Neural progenitor cell (in vitro differentiated cells): ENCODE measurements at regions not wholly inside any gene's neighbourhood (a gene's known extent, or its start where the extent isn't known, plus 50 kb on each side); places are given as distances from the start of the nearest gene placed in this dataset.

Experiments
- DNase-seq: peaks from one replicate; pipeline ENCODE4 v3.0.0-alpha.2; 2016; ENCODE audit warnings: low spot score
- H2AFZ ChIP-seq: fragments of 200-600 bp; sonication (generic); replicated peaks from 2 replicates; pipeline ENCODE4 v1.6.1; 2016; ENCODE audit warnings: antibody characterized with exemption
- H3F3A ChIP-seq: fragments of 200-600 bp; sonication (generic); 2 replicates; pipeline ENCODE4 v1.6.1; 2016; ENCODE audit warnings: antibody characterized with exemption, low read depth
- H3K27ac ChIP-seq: fragments of 200-600 bp; sonication (generic); 2 replicates; pipeline ENCODE4 v1.5.1; 2016; ENCODE audit warnings: mild to moderate bottlenecking
- H3K27me3 ChIP-seq: fragments of 200-600 bp; sonication (generic); 2 replicates; pipeline ENCODE4 v1.6.1; 2016; ENCODE audit warnings: mild to moderate bottlenecking, moderate library complexity
- H3K36me3 ChIP-seq: fragments of 200-600 bp; sonication (generic); 2 replicates; pipeline ENCODE4 v1.5.1; 2016
- H3K4me1 ChIP-seq: fragments of 200-600 bp; sonication (generic); 2 replicates; pipeline ENCODE4 v1.6.1; 2016; ENCODE audit warnings: mixed run types
- H3K4me2 ChIP-seq: fragments of 200-600 bp; sonication (generic); 2 replicates; pipeline ENCODE4 v1.6.1; 2016
- H3K4me3 ChIP-seq: fragments of 200-600 bp; sonication (generic); 2 replicates; pipeline ENCODE4 v1.5.1; 2016
- H3K79me2 ChIP-seq: fragments of 200-600 bp; sonication (generic); 2 replicates; pipeline ENCODE4 v1.6.1; 2016; ENCODE audit warnings: low read depth
- H3K9ac ChIP-seq: fragments of 200-600 bp; sonication (generic); 2 replicates; pipeline ENCODE4 v1.6.1; 2016
- H3K9me3 ChIP-seq: fragments of 200-600 bp; sonication (generic); 2 replicates; pipeline ENCODE4 v1.5.1; 2016; ENCODE audit warnings: low read depth
- H4K20me1 ChIP-seq: fragments of 200-600 bp; sonication (generic); 2 replicates; pipeline ENCODE4 v1.6.1; 2016; ENCODE audit warnings: low read depth
- H3K27ac Mint-ChIP-seq: 3 replicates; pipeline ENCODE4 v1.8.0; 2021; ENCODE audit warnings: mixed read lengths
- H3K27me3 Mint-ChIP-seq: 2 replicates; pipeline ENCODE4 v1.8.0; 2022; ENCODE audit warnings: low read depth, mild to moderate bottlenecking, inconsistent platforms, moderate library complexity, mixed read lengths; ENCODE audit not compliant: insufficient read depth
- H3K36me3 Mint-ChIP-seq: 3 replicates; pipeline ENCODE4 v1.8.0; 2021; ENCODE audit warnings: mixed read lengths
- H3K4me1 Mint-ChIP-seq: 3 replicates; pipeline ENCODE4 v1.8.0; 2021; ENCODE audit warnings: mixed read lengths
- H3K4me3 Mint-ChIP-seq: 3 replicates; pipeline ENCODE4 v1.8.0; 2021; ENCODE audit warnings: mild to moderate bottlenecking, moderate library complexity, mixed read lengths
- H3K9me3 Mint-ChIP-seq: 3 replicates; pipeline ENCODE4 v1.8.0; 2020; ENCODE audit warnings: mixed read lengths
- CTCF ChIP-seq: fragments of 200-600 bp; sonication (generic); IDR thresholded peaks from 2 replicates; pipeline ENCODE4 v1.5.1; 2017; ENCODE audit warnings: antibody characterized with exemption, mild to moderate bottlenecking
- EZH2 ChIP-seq: fragments of 200-600 bp; sonication (generic); IDR thresholded peaks from 2 replicates; pipeline ENCODE4 v1.6.1; 2017; ENCODE audit warnings: antibody characterized with exemption, mild to moderate bottlenecking, moderate library complexity
- EZH2phosphoT487 ChIP-seq: fragments of 200-600 bp; sonication (generic); IDR thresholded peaks from 2 replicates; pipeline ENCODE4 v1.6.1; 2017; ENCODE audit warnings: antibody characterized with exemption

GRCh38 chr21:25385911-25386474, 221.3 kb downstream of the MRPL39 start:
- Mint-ChIP-seq H3K27ac (no peak overlapping the region), H3K4me1 (no peaks in the 10 kb centered on the region), H3K4me3 (no peak overlapping the region), H3K9me3 (no peaks in the 10 kb centered on the region), H3K36me3 (no peaks in the 10 kb centered on the region), H3K27me3 (no peaks in the 10 kb centered on the region)
- H2AFZ ChIP-seq: no peak overlapping the region
- H3K36me3 ChIP-seq: no peaks in the 10 kb centered on the region
- H3K27ac ChIP-seq: no peak overlapping the region
- peak; percentile 78 for DNase-seq
- H3K4me2 ChIP-seq: no peak overlapping the region
- H4K20me1 ChIP-seq: no peaks in the 10 kb centered on the region
- no peaks in the 10 kb centered on the region for H3F3A ChIP-seq
- no peaks in the 10 kb centered on the region for H3K9me3 ChIP-seq
- no peaks in the 10 kb centered on the region for H3K4me1 ChIP-seq
- no peak for TF ChIP-seq EZH2
- TF ChIP-seq CTCF: peak; percentile 87
- no peak overlapping the region for H3K4me3 ChIP-seq
- no peak overlapping the region for H3K9ac ChIP-seq
- H3K27me3 ChIP-seq: no peaks in the 10 kb centered on the region
- H3K79me2 ChIP-seq: no peaks in the 10 kb centered on the region

GRCh38 chr21:25385341-25385740, 221.9 kb downstream of the MRPL39 start:
- no peak overlapping the region for H3K4me3 ChIP-seq
- no peaks in the 10 kb centered on the region for H3K27me3 ChIP-seq
- no peak overlapping the region for H3K9ac ChIP-seq
- no peak overlapping the region for H3K4me2 ChIP-seq
- TF ChIP-seq EZH2phosphoT487 (no peak), CTCF (no peak), EZH2 (no peak)
- H3K27ac ChIP-seq: no peak overlapping the region
- Mint-ChIP-seq H3K4me3 (no peak overlapping the region), H3K36me3 (no peaks in the 10 kb centered on the region), H3K9me3 (no peaks in the 10 kb centered on the region), H3K4me1 (no peaks in the 10 kb centered on the region), H3K27me3 (no peaks in the 10 kb centered on the region), H3K27ac (no peak overlapping the region)
- no peak overlapping the region for H2AFZ ChIP-seq
- no peaks in the 10 kb centered on the region for H3K79me2 ChIP-seq
- no peaks in the 10 kb centered on the region for H3K9me3 ChIP-seq
- no peaks in the 10 kb centered on the region for H3K36me3 ChIP-seq
- no peaks in the 10 kb centered on the region for H3F3A ChIP-seq
- H4K20me1 ChIP-seq: no peaks in the 10 kb centered on the region
- no peaks in the 10 kb centered on the region for H3K4me1 ChIP-seq
- no peak for DNase-seq

- H4K20me1 ChIP-seq: no peaks in the 10 kb centered on the region
- DNase-seq: no peak
- no peak overlapping the region for H3K4me2 ChIP-seq
- no peaks in the 10 kb centered on the region for H3K4me1 Mint-ChIP-seq
- no peaks in the 10 kb centered on the region for H3K36me3 ChIP-seq
- H3K9me3 ChIP-seq: no peaks in the 10 kb centered on the region
- H3K36me3 Mint-ChIP-seq: no peaks in the 10 kb centered on the region
- H2AFZ ChIP-seq: no peak overlapping the region
- no peak overlapping the region for H3K9ac ChIP-seq
- no peaks in the 10 kb centered on the region for H3K79me2 ChIP-seq
- H3K9me3 Mint-ChIP-seq: no peaks in the 10 kb centered on the region
- TF ChIP-seq EZH2phosphoT487 (no peak), CTCF (no peak), EZH2 (no peak)
- H3K4me3 Mint-ChIP-seq: no peak overlapping the region
- H3K4me3 ChIP-seq: no peak overlapping the region
- H3K27ac Mint-ChIP-seq: no peak overlapping the region
- no peaks in the 10 kb centered on the region for H3K27me3 Mint-ChIP-seq
- no peak overlapping the region for H3K27ac ChIP-seq
- H3K27me3 ChIP-seq: no peaks in the 10 kb centered on the region
- no peaks in the 10 kb centered on the region for H3F3A ChIP-seq
- no peaks in the 10 kb centered on the region for H3K4me1 ChIP-seq
Observed at GRCh38 chr21:25384782-25385181, 222.5 kb downstream of the MRPL39 start.
